MG63 (cell line): ENCODE measurements at regions not wholly inside any gene's neighbourhood (a gene's known extent, or its start where the extent isn't known, plus 50 kb on each side); places are given as distances from the start of the nearest gene placed in this dataset.

Source experiments
- DNase-seq: peaks from one replicate; pipeline ENCODE4 v3.0.0-alpha.2; 2020
- H3K27me3 ChIP-seq: fragments of 250-450 bp; sonication (Bioruptor Pico); 2 replicates; pipeline ENCODE4 v1.5.1; 2020; ENCODE audit warnings: mild to moderate bottlenecking, moderate library complexity
- H3K36me3 ChIP-seq: fragments of 250-450 bp; sonication (Bioruptor Pico); 2 replicates; pipeline ENCODE4 v1.5.1; 2020; ENCODE audit warnings: mild to moderate bottlenecking, moderate library complexity
- H3K4me3 ChIP-seq: fragments of 250-450 bp; sonication (Bioruptor Pico); 2 replicates; pipeline ENCODE4 v1.5.1; 2020; ENCODE audit warnings: mild to moderate bottlenecking, moderate library complexity
- H3K9me3 ChIP-seq: fragments of 250-450 bp; sonication (Bioruptor Pico); 2 replicates; pipeline ENCODE4 v1.5.1; 2020; ENCODE audit warnings: mild to moderate bottlenecking, moderate library complexity

DNA sequence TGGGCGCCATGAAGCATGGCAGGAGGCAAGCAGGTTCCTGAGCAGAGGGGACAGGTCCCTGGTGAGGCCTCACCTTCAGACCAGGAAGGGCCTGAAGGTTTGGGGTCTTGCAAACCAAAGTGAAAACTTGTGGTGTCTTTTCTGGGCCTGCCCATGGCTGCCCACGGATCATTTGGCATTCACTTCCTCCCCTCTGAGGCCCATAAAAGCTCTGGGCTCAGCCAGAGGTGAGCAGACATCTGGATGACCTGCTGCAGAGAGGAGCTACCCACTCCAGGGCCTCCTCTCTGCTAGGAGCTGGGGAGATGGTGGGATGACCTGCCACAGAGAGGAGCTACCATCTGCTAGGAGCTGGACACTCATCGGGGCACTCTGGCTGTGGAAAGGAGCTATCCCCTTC is 112.9 kb upstream of the TMEM18 start:
- no peaks in the 10 kb centered on the region for H3K9me3 ChIP-seq
- DNase-seq = no peak
- H3K27me3 ChIP-seq = 0 out of 2 replicates have a peak, but pooled peaks cover 2% of the 10 kb centered on the region
- H3K36me3 ChIP-seq = no peaks in the 10 kb centered on the region
- no peak overlapping the region for H3K4me3 ChIP-seq

DNA sequence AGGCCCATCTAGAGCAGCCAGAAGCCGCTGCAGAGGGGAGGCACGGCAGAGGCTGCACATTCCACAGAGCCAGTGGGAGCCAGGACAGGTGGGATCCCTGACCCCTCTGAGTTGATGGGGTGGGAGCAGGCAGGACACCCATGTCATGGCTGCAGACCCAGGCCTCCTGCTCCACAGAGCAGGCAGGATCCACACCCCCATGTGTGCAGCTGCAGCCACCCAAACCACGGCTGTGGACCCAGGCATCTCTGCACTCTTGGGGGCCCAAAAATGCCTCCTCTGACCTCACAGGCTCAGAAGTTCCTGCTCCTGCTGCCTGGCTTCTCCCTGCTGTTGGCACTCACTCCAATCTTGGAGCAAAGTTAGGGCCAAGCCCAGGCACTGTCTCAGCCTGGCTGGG is 112.3 kb upstream of the TMEM18 start:
- DNase-seq = no peak

DNA sequence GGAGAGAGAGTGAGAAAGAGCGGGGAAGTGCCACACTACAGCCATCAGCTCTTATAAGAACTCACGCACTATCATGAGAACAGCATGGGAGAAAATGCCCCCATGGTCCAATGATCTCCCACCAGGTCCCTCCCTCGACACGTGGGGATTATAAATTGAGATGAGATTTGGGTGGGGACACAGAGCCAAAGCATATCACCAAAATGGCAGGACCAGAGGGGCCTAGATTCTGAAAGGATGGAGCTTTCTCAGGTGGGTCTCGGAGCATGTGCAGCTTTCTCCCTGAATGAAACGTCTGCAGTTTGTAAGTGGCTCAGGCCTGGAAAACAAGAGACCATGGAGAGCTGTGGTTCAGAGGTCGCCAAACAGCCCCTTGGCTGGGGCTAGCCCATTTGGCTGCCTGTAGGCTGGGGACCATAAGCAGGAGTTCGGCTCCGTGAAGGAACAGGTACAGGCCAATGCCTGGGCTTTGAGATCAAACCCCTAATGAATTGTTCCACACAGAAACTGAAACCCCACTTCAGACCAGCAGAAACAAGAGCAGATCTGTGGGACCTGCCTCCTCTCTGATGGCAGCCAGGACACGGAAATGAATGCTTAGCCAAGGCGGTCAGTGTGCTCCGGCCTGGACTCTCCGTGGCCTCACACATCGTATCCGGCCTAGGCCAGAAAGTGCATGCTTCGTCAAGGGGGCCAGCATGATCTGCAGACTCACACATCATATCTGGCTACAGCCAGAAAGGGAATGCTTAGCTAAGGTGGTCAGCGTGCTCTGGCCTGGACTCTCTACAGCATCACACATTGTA is 111.2 kb upstream of the TMEM18 start:
- Histone ChIP-seq H3K4me3 (no peak overlapping the region), H3K27me3 (0 out of 2 replicates have a peak, but pooled peaks cover 2% of the 10 kb centered on the region), H3K9me3 (no peaks in the 10 kb centered on the region)

More for the DNA sequence above, 112.3 kb upstream of the TMEM18 start:
- Histone ChIP-seq H3K27me3 (0 out of 2 replicates have a peak, but pooled peaks cover 2% of the 10 kb centered on the region), H3K4me3 (no peak overlapping the region), H3K9me3 (no peaks in the 10 kb centered on the region), H3K36me3 (no peaks in the 10 kb centered on the region)

DNA sequence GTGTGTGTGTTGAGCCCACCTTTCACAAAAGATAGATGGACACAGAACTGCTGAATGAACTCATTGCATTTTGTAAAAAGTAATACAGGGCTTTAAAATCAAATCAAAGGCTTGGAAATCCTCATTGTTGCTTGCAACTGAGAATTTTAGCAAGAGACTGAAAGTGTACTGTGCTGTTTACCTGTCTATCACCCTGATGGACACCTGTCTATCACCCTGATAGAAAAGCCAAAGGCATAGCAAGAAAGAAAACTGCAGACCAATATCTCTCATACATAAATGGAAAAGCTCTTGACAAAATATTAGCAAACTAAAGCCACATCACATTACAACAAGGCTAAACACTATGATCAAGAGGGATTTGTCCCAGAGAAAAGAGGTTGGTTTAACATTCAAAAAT is 107.5 kb upstream of the TMEM18 start:
- Histone ChIP-seq H3K36me3 (no peaks in the 10 kb centered on the region), H3K27me3 (no peaks in the 10 kb centered on the region), H3K9me3 (no peaks in the 10 kb centered on the region), H3K4me3 (no peak overlapping the region)
- DNase-seq = no peak

More for the DNA sequence above, 111.2 kb upstream of the TMEM18 start:
- H3K36me3 ChIP-seq = no peaks in the 10 kb centered on the region
- no peak for DNase-seq

DNA sequence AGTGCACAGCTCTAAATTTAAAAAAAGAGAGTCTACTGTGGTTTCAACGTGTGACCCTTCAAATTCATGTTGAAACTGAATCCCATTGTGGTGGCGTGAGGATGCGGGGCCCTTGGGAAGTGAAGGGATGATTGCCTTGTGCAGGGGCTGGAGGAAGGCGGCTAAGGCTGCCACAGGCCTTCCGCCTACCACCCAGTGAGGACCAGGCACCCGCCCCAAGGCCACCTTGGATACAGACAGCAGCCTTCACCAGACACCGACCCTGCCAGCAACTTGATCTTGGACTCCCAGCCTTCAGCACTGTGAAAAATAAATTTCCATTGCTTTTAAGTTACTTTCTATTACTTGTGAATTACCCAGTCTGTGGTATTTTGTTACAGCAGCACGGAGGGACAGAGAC is 103.4 kb upstream of the TMEM18 start:
- no peak overlapping the region for H3K4me3 ChIP-seq
- no peaks in the 10 kb centered on the region for H3K27me3 ChIP-seq
- no peaks in the 10 kb centered on the region for H3K9me3 ChIP-seq
- no peaks in the 10 kb centered on the region for H3K36me3 ChIP-seq
- no peak for DNase-seq

DNA sequence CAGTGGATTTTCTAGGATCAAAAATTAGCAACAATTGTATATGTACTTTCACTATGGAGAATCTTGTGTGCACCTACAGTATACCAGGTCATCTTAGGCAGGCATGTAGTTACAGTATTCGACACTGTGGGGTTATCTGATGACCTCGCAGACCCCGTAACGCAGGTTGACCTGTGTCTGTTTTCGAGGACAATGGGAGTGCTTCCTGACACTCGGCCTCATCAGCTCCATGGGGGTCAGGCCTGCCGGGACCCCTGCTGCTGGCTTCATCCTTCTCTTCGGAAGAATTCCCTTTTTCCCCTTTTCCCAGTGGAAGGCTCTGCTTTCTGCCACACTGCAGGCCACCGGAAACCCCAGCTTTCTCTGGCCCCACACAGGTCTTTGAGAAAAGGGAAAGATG is 102.8 kb upstream of the TMEM18 start:
- Histone ChIP-seq H3K4me3 (no peak overlapping the region), H3K27me3 (no peaks in the 10 kb centered on the region), H3K9me3 (no peaks in the 10 kb centered on the region), H3K36me3 (no peaks in the 10 kb centered on the region)
- no peak for DNase-seq

DNA sequence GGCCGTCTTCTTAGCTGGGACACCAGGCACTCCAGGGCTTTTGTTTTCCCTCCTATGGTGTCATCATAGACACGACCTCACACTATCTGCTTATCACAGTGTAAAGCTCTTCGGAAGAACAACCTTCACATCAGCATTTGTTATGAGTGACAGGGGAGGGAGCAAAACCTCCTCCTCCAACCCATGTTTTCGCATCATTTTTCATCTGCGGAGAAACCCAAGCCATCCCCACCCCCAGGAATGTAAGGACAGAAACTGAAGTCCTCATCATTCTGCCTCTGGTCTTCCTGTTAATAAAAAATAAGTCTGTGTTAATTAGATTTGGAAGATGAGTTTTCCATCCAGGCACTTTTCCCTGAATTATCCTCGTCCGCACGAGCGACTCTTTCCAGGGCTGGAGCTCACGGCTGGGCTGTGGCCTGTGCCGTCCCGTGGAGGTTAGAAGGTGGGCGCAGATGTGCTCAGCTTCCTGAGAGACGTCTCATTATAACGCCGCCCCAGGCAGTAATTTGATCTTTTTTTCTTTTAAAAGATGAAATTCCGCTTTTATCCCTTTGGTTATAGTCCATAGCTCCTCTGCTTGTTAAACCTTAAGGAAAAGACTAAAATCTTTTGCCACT is 101.6 kb upstream of the TMEM18 start:
- H3K9me3 ChIP-seq = no peaks in the 10 kb centered on the region
- H3K36me3 ChIP-seq = no peaks in the 10 kb centered on the region

DNA sequence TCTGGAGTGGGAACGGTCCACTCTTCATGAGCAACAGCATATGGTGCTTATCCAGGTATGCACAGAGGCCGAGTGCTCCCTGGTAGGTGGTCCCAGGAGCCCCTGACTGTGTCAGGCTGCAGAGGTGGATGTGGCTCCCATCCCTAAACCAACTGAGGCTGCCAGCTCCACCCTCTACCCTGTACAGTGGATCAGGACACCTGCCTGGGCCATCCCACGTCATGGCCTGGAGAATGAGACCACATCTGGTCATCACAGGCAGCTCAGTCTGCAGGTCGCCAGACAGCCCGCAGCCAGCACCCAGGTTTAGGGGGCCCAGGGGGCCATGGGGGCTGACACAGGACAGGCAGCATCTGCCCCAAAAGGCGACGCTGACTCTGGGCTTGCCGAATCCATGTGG is 100.3 kb upstream of the TMEM18 start:
- Histone ChIP-seq H3K4me3 (no peak overlapping the region), H3K9me3 (no peaks in the 10 kb centered on the region), H3K36me3 (no peaks in the 10 kb centered on the region), H3K27me3 (no peaks in the 10 kb centered on the region)
- no peak for DNase-seq

More for the DNA sequence above, 101.6 kb upstream of the TMEM18 start:
- DNase-seq = no peak
- no peak overlapping the region for H3K4me3 ChIP-seq
- no peaks in the 10 kb centered on the region for H3K27me3 ChIP-seq

DNA sequence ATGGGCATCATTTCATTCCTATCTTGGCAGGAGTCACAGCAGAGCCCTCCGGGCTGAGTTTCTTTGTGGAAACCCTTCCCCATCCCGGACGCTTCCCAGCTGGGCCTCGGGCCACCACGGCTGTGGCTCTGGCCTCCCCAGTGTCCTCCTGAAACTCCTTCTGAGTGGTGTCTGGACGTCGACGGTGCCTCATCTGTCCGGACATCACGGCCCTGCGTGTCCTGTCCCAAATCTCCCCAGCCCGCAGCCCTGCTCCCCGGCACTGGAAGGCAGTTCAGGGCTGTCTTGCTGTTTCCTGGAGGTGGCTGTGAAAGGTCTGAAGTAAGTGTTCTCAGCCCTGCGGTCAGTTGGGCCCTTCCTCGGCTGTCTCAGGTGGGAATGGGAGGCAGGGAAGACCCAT is 99.8 kb upstream of the TMEM18 start:
- H3K36me3 ChIP-seq = no peaks in the 10 kb centered on the region
- no peak for DNase-seq
- H3K27me3 ChIP-seq = no peaks in the 10 kb centered on the region
- no peaks in the 10 kb centered on the region for H3K9me3 ChIP-seq
- H3K4me3 ChIP-seq = no peak overlapping the region

DNA sequence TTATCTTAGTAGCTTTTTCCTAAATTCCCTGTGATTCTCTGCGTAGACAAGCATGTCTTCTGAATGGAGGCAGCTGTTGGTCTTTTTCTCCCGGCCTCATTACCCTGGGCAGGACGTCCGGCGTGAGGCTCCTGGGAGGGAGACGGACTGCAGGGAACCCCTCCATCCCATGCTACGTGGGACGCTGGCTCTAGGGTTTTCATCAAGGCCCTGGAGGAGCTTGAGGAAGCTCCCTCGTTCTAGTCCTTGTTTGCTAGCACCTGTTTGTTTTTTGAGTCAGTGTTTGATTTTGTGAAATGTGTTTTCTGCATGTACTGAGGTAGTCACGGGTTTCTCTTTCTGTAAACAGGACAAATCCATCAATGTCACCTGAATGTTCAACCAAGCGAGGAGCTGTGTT is 99.3 kb upstream of the TMEM18 start:
- Histone ChIP-seq H3K9me3 (no peaks in the 10 kb centered on the region), H3K4me3 (no peak overlapping the region), H3K36me3 (no peaks in the 10 kb centered on the region), H3K27me3 (no peaks in the 10 kb centered on the region)
- DNase-seq = no peak

DNA sequence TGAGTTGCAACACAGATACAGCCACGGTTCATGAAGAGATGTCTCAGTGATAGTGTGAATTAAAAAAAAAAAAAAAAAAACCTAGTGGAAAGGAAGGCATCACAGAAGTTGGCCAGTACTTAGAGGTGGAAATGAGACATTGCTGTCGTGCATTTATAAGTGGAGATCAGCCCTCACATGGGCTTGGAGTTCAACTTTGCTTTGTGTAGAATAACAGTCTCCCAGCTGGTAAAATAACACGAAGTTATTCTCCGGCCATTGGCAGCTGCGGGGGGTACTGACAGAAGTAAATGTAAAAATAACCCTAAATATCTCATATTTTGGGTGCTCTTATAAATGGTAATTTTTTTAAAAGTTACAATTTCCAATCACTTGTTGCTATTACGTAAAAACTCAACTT is 98.8 kb upstream of the TMEM18 start:
- H3K27me3 ChIP-seq = no peaks in the 10 kb centered on the region
- H3K9me3 ChIP-seq = no peaks in the 10 kb centered on the region
- H3K4me3 ChIP-seq = no peak overlapping the region
- no peak for DNase-seq
- H3K36me3 ChIP-seq = no peaks in the 10 kb centered on the region

DNA sequence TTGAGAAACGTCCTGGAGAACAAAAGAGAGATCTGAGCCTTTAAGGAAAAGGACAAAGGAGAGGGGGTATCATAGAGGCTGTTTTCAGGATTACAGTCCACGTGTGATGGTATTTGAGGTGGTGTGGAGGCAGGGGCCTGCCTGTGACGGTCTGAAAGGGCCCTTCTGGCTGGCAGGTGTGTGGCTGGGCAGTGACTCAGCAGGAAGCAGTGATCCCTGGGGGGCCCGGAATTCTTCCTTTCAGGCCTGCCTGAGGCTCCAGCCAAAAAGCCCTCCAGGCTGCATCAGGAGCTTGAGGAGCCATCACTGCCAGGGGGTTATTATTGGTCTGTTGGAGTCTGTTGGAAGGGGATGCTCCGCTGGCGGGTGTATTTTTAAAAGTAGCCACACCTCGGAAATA is 97.2 kb upstream of the TMEM18 start:
- H3K4me3 ChIP-seq = no peak overlapping the region
- no peak for DNase-seq
- no peaks in the 10 kb centered on the region for H3K9me3 ChIP-seq
- no peaks in the 10 kb centered on the region for H3K27me3 ChIP-seq
- H3K36me3 ChIP-seq = no peaks in the 10 kb centered on the region

DNA sequence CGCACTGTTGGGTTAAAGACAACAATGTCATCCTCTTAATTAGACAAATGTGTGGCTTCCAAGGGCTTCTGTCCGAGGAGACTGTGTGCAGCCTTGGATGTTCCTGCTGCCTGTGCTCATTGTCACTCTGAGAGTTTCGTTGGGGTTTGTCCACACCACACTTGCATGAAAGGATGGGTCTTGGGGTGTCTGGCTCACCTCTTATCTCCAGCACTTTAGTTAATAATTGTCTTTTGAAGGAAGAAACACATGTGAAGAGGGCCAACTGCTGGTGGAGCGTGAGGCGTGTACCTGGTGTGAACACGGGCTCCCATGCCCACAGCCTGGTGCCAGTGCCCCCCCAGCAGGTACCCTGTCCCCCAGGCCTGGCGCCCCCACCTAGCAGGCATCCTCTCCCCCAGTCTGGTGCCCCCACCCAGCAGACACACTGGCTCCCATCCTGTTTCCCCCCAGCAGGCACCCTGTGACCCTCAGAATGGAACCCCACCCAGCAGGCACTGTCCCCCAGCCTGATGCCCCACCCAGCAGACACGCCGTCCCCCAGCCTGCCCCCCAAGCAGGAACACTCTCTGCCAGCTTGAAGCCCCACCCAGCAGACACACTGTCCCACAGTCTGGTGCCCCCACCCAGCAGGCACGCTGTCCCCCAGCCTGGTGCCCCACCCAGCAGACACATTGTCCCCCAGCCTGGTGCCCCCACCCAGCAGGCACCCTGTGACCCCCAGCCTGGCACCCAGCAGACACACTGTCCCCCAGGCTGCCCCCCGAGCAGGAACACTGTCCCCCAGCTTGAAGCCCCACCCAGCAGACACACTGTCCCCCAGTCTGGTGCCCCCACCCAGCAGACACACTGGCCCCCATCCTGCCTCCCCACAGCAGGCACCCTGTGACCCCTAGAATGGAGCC is 96.3 kb upstream of the TMEM18 start:
- Histone ChIP-seq H3K4me3 (no peak overlapping the region), H3K9me3 (no peaks in the 10 kb centered on the region), H3K27me3 (no peaks in the 10 kb centered on the region), H3K36me3 (no peaks in the 10 kb centered on the region)
- DNase-seq = no peak

DNA sequence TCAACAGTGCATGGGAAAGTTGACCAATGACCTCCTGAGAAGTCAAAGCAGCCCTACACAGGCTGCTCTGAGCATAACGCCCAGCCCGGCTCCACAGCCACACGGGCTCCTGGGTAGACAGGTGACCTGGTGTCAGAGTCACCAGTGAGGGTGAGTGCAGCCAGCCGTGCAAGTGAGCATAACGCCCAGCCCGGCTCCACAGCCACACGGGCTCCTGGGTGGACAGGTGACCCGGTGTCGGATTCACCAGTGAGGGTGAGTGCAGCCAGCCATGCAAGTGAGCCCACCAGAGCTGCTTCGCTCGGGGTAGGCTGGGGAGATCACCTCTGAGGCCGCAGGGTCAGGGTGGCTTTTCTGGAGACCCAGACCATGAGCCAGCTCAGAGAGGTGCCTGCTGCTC is 94.3 kb upstream of the TMEM18 start:
- no peaks in the 10 kb centered on the region for H3K9me3 ChIP-seq
- H3K4me3 ChIP-seq = no peak overlapping the region
- no peaks in the 10 kb centered on the region for H3K27me3 ChIP-seq
- no peaks in the 10 kb centered on the region for H3K36me3 ChIP-seq
- no peak for DNase-seq

DNA sequence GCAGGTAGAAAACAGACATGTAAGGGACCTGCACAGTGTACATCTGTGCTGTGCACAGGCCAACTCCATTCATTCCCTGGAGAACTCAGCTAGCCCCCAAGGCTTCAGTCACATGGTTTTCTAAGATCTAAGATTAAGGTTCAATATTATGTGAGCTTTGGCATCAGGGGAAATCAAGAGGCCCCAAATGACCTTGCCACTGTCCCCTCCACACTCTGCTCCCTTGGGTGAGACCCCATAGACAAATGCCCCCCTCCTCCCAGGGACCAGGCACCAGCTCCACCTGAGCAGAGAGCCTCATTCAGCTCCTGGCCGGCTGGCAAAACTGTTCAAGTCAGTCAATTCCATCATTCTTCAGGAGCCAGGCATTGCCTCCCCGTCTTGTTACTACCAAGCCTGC is 93.6 kb upstream of the TMEM18 start:
- H3K9me3 ChIP-seq = no peaks in the 10 kb centered on the region
- DNase-seq = no peak
- no peak overlapping the region for H3K4me3 ChIP-seq
- no peaks in the 10 kb centered on the region for H3K36me3 ChIP-seq
- H3K27me3 ChIP-seq = no peaks in the 10 kb centered on the region

DNA sequence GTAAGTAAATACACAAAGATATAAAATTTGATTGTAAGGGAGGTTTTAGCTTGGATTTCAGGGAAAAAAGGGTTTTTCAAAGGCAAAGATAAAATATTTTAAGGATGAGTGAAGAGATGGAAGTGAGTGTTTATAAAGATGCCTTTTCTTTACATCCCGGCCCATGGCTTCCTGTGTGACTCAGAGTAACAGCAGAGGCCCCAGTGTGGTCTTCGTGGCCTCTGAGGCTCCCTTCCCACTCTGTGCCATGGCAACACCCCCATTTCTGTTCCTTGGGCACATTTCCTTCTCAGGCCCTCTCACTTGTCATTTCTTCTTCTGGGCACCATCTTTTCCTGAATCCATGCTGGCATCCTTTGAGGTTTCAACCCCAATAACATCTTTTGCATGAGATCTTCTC is 92.6 kb upstream of the TMEM18 start:
- Histone ChIP-seq H3K27me3 (no peaks in the 10 kb centered on the region), H3K36me3 (no peaks in the 10 kb centered on the region), H3K4me3 (no peak overlapping the region), H3K9me3 (no peaks in the 10 kb centered on the region)
- no peak for DNase-seq

DNA sequence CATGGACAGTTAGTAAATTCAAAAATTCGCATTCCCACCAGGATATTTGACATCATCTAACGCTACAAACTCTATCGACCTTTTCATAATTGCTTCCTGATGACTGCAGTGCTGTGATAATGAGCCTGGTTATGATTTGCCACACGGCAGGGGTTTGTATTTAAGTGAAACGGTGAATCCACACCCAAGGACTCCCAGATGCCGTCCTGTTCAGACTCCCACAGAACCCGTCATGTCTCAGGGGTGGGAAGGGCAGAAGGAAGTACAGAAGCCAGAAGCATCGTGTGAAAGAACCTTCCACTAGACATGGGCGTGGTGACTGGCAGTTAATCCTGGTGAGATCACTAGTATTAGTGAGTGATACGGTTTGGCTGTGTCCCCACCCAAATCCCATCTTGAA is 91.2 kb upstream of the TMEM18 start:
- Histone ChIP-seq H3K27me3 (no peaks in the 10 kb centered on the region), H3K36me3 (no peaks in the 10 kb centered on the region), H3K4me3 (no peak overlapping the region), H3K9me3 (no peaks in the 10 kb centered on the region)
- DNase-seq = no peak
